Stimulated activated CD4-positive, alpha-beta T cell treated with anti-CD3 and anti-CD28 coated beads, Interleukin-4, amount 100 ng/mL, for 4 hours (primary cell): ENCODE measurements at regions not wholly inside any gene's neighbourhood (a gene's known extent, or its start where the extent isn't known, plus 50 kb on each side); places are given as distances from the start of the nearest gene placed in this dataset.

Experiments used
- DNase-seq, 2 experiments: peaks; one replicate each; pipeline ENCODE4 v3.0.0-alpha.2; 2020

GRCh38 chr1:181392613-181393220 lies 90.6 kb upstream of the CACNA1E start:
- no peak for DNase-seq

GRCh38 chr1:181394766-181395165 lies 88.6 kb upstream of the CACNA1E start:
- no peak for DNase-seq

- DNase-seq, result peak; percentile 7 to 44
These were observed 87.1 kb upstream of the CACNA1E start for GRCh38 chr1:181396171-181396670.

GRCh38 chr1:181396811-181397210 lies 86.5 kb upstream of the CACNA1E start:
- DNase-seq, result no peak

GRCh38 chr1:181397845-181398244 lies 85.5 kb upstream of the CACNA1E start:
- no peak for DNase-seq

GRCh38 chr1:181398544-181398943 lies 84.8 kb upstream of the CACNA1E start:
- DNase-seq, result no peak

GRCh38 chr1:181405584-181405983 lies 77.7 kb upstream of the CACNA1E start:
- DNase-seq, result no peak

GRCh38 chr1:181406989-181407388 lies 76.3 kb upstream of the CACNA1E start:
- DNase-seq, result no peak

- no peak for DNase-seq
These were observed 73.3 kb upstream of the CACNA1E start for GRCh38 chr1:181409981-181410380.

- DNase-seq, result no peak
These were observed 70.6 kb upstream of the CACNA1E start for GRCh38 chr1:181412746-181413145.

- no peak for DNase-seq
These were observed 70.0 kb upstream of the CACNA1E start for GRCh38 chr1:181413195-181413815.

- no peak for DNase-seq
These were observed 69.5 kb upstream of the CACNA1E start for GRCh38 chr1:181413836-181414235.

GRCh38 chr1:181416268-181416860 lies 67.0 kb upstream of the CACNA1E start:
- no peak for DNase-seq

- no peak for DNase-seq
These were observed 65.4 kb upstream of the CACNA1E start for GRCh38 chr1:181417915-181418314.

- peak; percentile 17 to 23 for DNase-seq
These were observed 59.9 kb upstream of the CACNA1E start for GRCh38 chr1:181423301-181423918.

- peak; percentile 67 to 70 for DNase-seq
These were observed 58.4 kb upstream of the CACNA1E start for GRCh38 chr1:181424786-181425403.

GRCh38 chr1:181425566-181425965 lies 57.8 kb upstream of the CACNA1E start:
- DNase-seq, result no peak

- DNase-seq, result no peak
These were observed 53.9 kb upstream of the CACNA1E start for GRCh38 chr1:181429462-181429861.

GRCh38 chr1:181430015-181430885 lies 53.1 kb upstream of the CACNA1E start:
- DNase-seq, result no peak
